ENCODE measurements at regions not wholly inside any gene's neighbourhood (a gene's known extent, or its start where the extent isn't known, plus 50 kb on each side); places are given as distances from the start of the nearest gene placed in this dataset.

DNA sequence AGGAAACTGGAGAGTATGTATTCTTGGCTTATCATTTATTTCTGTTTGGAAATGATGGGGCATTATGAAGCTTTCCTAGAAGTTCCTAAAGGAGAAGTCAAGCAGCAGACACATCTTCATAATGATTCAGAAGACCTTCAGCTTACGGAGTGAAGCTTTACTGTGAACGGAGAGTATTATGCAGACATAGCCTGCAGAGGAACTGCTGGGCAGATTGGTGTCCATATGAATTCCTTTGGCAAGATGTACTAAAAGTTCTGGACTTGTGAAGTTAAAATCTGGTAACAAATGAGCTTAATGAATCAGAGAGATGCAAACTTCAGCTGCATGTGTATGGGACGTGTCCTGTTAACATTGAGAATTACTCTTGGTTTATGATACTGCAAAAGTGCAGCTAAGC lies 60.1 kb downstream of the NABP1 start:
- H3K27ac ChIP-seq (ENCODE audit: low read depth, low read length): no peak overlapping the region
- no peaks in the 10 kb centered on the region for H3K27me3 ChIP-seq (ENCODE audit: low read length)
- no peaks in the 10 kb centered on the region for H3K36me3 ChIP-seq (ENCODE audit: low read length)
- H3K4me3 ChIP-seq (ENCODE audit: insufficient read depth, low read length, poor library complexity, severe bottlenecking): no peak overlapping the region
- H2AFZ ChIP-seq (ENCODE audit: low read depth, low read length, severe bottlenecking): no peak overlapping the region
- TF ChIP-seq, protein P1, sequence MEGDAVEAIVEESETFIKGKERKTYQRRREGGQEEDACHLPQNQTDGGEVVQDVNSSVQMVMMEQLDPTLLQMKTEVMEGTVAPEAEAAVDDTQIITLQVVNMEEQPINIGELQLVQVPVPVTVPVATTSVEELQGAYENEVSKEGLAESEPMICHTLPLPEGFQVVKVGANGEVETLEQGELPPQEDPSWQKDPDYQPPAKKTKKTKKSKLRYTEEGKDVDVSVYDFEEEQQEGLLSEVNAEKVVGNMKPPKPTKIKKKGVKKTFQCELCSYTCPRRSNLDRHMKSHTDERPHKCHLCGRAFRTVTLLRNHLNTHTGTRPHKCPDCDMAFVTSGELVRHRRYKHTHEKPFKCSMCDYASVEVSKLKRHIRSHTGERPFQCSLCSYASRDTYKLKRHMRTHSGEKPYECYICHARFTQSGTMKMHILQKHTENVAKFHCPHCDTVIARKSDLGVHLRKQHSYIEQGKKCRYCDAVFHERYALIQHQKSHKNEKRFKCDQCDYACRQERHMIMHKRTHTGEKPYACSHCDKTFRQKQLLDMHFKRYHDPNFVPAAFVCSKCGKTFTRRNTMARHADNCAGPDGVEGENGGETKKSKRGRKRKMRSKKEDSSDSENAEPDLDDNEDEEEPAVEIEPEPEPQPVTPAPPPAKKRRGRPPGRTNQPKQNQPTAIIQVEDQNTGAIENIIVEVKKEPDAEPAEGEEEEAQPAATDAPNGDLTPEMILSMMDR (IDR thresholded peaks at IDR 0.05; ENCODE audit: insufficient read depth, low read length, poor library complexity, severe bottlenecking): no peak
- TF ChIP-seq EZH2phosphoT487 (conservative IDR thresholded peaks at IDR 0.05; ENCODE audit: low read length): no peak
- no peaks in the 10 kb centered on the region for H3K79me2 ChIP-seq (ENCODE audit: insufficient read depth, low read length)
- H3K9me2 ChIP-seq (replicated peaks; ENCODE audit: insufficient read depth, low read length): no peaks in the 10 kb centered on the region
- no peaks in the 10 kb centered on the region for H4K20me1 ChIP-seq (ENCODE audit: low read depth, low read length)
- H3K9me3 ChIP-seq (ENCODE audit: insufficient read depth, low read length): no peaks in the 10 kb centered on the region
- no peak overlapping the region for H3K4me2 ChIP-seq (ENCODE audit: low read depth, low read length, poor library complexity, severe bottlenecking)
- no peaks in the 10 kb centered on the region for H3F3A ChIP-seq (ENCODE audit: insufficient read depth)
- H3K9ac ChIP-seq (ENCODE audit: low read length): no peak overlapping the region

DNA sequence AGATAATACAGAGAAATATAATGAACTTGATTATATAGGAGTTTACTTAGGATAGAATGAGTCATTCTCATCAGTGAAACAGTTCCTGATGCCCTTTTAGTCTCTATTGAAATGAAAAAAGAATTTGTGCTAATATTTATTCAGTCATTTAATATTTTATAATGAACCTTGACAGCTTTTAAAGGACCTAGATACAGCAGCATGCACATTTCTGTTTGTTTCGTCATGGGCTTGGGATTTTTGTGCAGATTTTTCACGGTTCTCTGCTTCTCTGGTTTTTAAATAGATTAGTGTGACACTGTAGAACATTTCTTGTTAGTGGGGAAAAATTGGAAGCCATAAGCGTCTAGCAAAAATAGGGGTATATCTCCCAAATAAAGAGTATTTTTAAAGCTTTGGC lies 60.7 kb downstream of the NABP1 start:
- H3K4me2 ChIP-seq (ENCODE audit: low read depth, low read length, poor library complexity, severe bottlenecking): no peak overlapping the region
- H3F3A ChIP-seq (ENCODE audit: insufficient read depth): no peaks in the 10 kb centered on the region
- H4K20me1 ChIP-seq (ENCODE audit: low read depth, low read length): no peaks in the 10 kb centered on the region
- no peaks in the 10 kb centered on the region for H3K27me3 ChIP-seq (ENCODE audit: low read length)
- no peaks in the 10 kb centered on the region for H3K36me3 ChIP-seq (ENCODE audit: low read length)
- H3K9me3 ChIP-seq (ENCODE audit: insufficient read depth, low read length): no peaks in the 10 kb centered on the region
- H3K9me2 ChIP-seq (replicated peaks; ENCODE audit: insufficient read depth, low read length): no peaks in the 10 kb centered on the region
- no peak overlapping the region for H3K9ac ChIP-seq (ENCODE audit: low read length)
- TF ChIP-seq EZH2phosphoT487 (conservative IDR thresholded peaks at IDR 0.05; ENCODE audit: low read length): no peak
- TF ChIP-seq, protein P1 (IDR thresholded peaks at IDR 0.05; ENCODE audit: insufficient read depth, low read length, poor library complexity, severe bottlenecking): no peak
- H3K79me2 ChIP-seq (ENCODE audit: insufficient read depth, low read length): no peaks in the 10 kb centered on the region
- no peak overlapping the region for H2AFZ ChIP-seq (ENCODE audit: low read depth, low read length, severe bottlenecking)
- no peak overlapping the region for H3K27ac ChIP-seq (ENCODE audit: low read depth, low read length)
- no peak overlapping the region for H3K4me3 ChIP-seq (ENCODE audit: insufficient read depth, low read length, poor library complexity, severe bottlenecking)

DNA sequence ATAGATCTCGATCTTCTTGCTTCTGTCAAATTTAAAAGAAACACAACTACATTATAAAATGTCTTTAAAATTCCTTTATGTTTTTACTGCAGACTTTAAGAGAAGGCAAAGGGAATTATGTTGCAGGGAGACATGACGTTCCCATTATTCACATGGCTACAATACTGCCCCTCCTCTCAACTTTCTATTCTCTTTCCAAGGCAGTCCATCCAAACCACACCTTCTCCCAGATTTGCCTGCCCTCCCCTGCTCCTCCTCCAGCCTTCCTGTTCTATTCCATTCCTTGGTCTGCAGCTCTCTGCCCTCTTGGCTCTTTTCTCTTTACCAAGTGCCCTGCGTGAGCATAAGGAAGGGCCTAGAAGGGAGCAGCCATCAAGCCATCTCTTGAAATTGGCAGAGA lies 61.3 kb downstream of the NABP1 start:
- Histone ChIP-seq H3K9me3 (ENCODE audit: insufficient read depth, low read length) (no peaks in the 10 kb centered on the region), H4K20me1 (ENCODE audit: low read depth, low read length) (no peaks in the 10 kb centered on the region), H3F3A (ENCODE audit: insufficient read depth) (no peaks in the 10 kb centered on the region), H3K4me3 (ENCODE audit: insufficient read depth, low read length, poor library complexity, severe bottlenecking) (no peak overlapping the region), H3K79me2 (ENCODE audit: insufficient read depth, low read length) (no peaks in the 10 kb centered on the region), H3K36me3 (ENCODE audit: low read length) (no peaks in the 10 kb centered on the region), H2AFZ (ENCODE audit: low read depth, low read length, severe bottlenecking) (no peak overlapping the region), H3K27ac (ENCODE audit: low read depth, low read length) (no peak overlapping the region), H3K27me3 (ENCODE audit: low read length) (no peaks in the 10 kb centered on the region), H3K9ac (ENCODE audit: low read length) (no peak overlapping the region), H3K4me2 (ENCODE audit: low read depth, low read length, poor library complexity, severe bottlenecking) (no peak overlapping the region), H3K9me2 (replicated peaks; ENCODE audit: insufficient read depth, low read length) (no peaks in the 10 kb centered on the region)
- TF ChIP-seq, protein P1 (IDR thresholded peaks at IDR 0.05; ENCODE audit: insufficient read depth, low read length, poor library complexity, severe bottlenecking): no peak
- TF ChIP-seq EZH2phosphoT487 (conservative IDR thresholded peaks at IDR 0.05; ENCODE audit: low read length): no peak
